IPS-18c (cell line): ENCODE measurements at regions not wholly inside any gene's neighbourhood (a gene's known extent, or its start where the extent isn't known, plus 50 kb on each side); places are given as distances from the start of the nearest gene placed in this dataset.

Experiments
- H3K4me3 ChIP-seq: 2 replicates; pipeline ENCODE4 v1.7.0; 2013; ENCODE audit warnings: low read depth, mild to moderate bottlenecking, low read length, moderate library complexity; ENCODE audit not compliant: insufficient read depth
- H3K9me3 ChIP-seq: one replicate; pipeline ENCODE4 v1.6.1; 2013; ENCODE audit warnings: mild to moderate bottlenecking, low read length, moderate library complexity; ENCODE audit not compliant: control insufficient read depth, insufficient read depth

GRCh38 chr6:109241199-109241598, 141.1 kb downstream of the CD164 start:
- Histone ChIP-seq H3K4me3 (no peak overlapping the region), H3K9me3 (no peaks in the 10 kb centered on the region)

GRCh38 chr6:109240370-109241084, 141.7 kb downstream of the CD164 start:
- H3K9me3 ChIP-seq: no peaks in the 10 kb centered on the region
- H3K4me3 ChIP-seq: no peak overlapping the region

GRCh38 chr6:109239651-109240321, 142.5 kb downstream of the CD164 start:
- Histone ChIP-seq H3K9me3 (no peaks in the 10 kb centered on the region), H3K4me3 (no peak overlapping the region)

GRCh38 chr6:109239160-109239559, 143.1 kb downstream of the CD164 start:
- H3K4me3 ChIP-seq: no peak overlapping the region
- no peaks in the 10 kb centered on the region for H3K9me3 ChIP-seq

GRCh38 chr6:109238396-109238795, 143.1 kb downstream of the CEP57L1 start:
- Histone ChIP-seq H3K9me3 (no peaks in the 10 kb centered on the region), H3K4me3 (no peak overlapping the region)

GRCh38 chr6:109237986-109238329, 142.7 kb downstream of the CEP57L1 start:
- no peak overlapping the region for H3K4me3 ChIP-seq
- H3K9me3 ChIP-seq: no peaks in the 10 kb centered on the region

GRCh38 chr6:109237077-109237985, 142.0 kb downstream of the CEP57L1 start:
- no peak overlapping the region for H3K4me3 ChIP-seq
- H3K9me3 ChIP-seq: no peaks in the 10 kb centered on the region

GRCh38 chr6:109236115-109237076, 141.1 kb downstream of the CEP57L1 start:
- no peak overlapping the region for H3K4me3 ChIP-seq
- H3K9me3 ChIP-seq: no peaks in the 10 kb centered on the region

- Histone ChIP-seq H3K4me3 (no peak overlapping the region), H3K9me3 (no peaks in the 10 kb centered on the region)
These were observed 140.3 kb downstream of the CEP57L1 start for GRCh38 chr6:109235481-109236038.

GRCh38 chr6:109230453-109230852, 135.1 kb downstream of the CEP57L1 start:
- Histone ChIP-seq H3K9me3 (no peaks in the 10 kb centered on the region), H3K4me3 (no peak overlapping the region)

GRCh38 chr6:109229536-109229935, 134.2 kb downstream of the CEP57L1 start:
- Histone ChIP-seq H3K4me3 (no peak overlapping the region), H3K9me3 (no peaks in the 10 kb centered on the region)

GRCh38 chr6:109227646-109228045, 132.3 kb downstream of the CEP57L1 start:
- H3K4me3 ChIP-seq: no peak overlapping the region
- H3K9me3 ChIP-seq: no peaks in the 10 kb centered on the region

- no peak overlapping the region for H3K4me3 ChIP-seq
- H3K9me3 ChIP-seq: no peaks in the 10 kb centered on the region
These were observed 131.0 kb downstream of the CEP57L1 start for GRCh38 chr6:109226353-109226752.

- Histone ChIP-seq H3K9me3 (no peaks in the 10 kb centered on the region), H3K4me3 (no peak overlapping the region)
These were observed 130.6 kb downstream of the CEP57L1 start for GRCh38 chr6:109225946-109226345.

GRCh38 chr6:109224994-109225393, 129.7 kb downstream of the CEP57L1 start:
- H3K9me3 ChIP-seq: no peaks in the 10 kb centered on the region
- H3K4me3 ChIP-seq: no peak overlapping the region

- H3K9me3 ChIP-seq: no peaks in the 10 kb centered on the region
- H3K4me3 ChIP-seq: no peak overlapping the region
These were observed 129.0 kb downstream of the CEP57L1 start for GRCh38 chr6:109224107-109224875.
